Natural killer cell (primary cell): ENCODE measurements at regions not wholly inside any gene's neighbourhood (a gene's known extent, or its start where the extent isn't known, plus 50 kb on each side); places are given as distances from the start of the nearest gene placed in this dataset.
A peak's percentile ranks its signal among the peaks of the same experiment; 100 is the strongest.

Source experiments
- ATAC-seq, 3 donors: fragments of 150-1000 bp in 2 of 3; fragments of 200-7000 bp in 1 of 3; cut with Tn5 transposase; 1 replicate in 1 of 3; 2 replicates in 2 of 3; pipeline ENCODE4 v1.10.0; 2021; ENCODE audit warnings: mild to moderate bottlenecking in 2 of 3, moderate library complexity in 2 of 3
- DNase-seq, 2 donors: peaks; one replicate each; pipeline versions ENCODE4 v3.0.0 to v3.0.0-alpha.2; 2013 to 2021; ENCODE audit warnings: mixed read lengths in 1 of 2
- H3K27ac ChIP-seq: one replicate; pipeline ENCODE4 v1.5.1; 2013; ENCODE audit warnings: mild to moderate bottlenecking, low read length
- H3K27me3 ChIP-seq: one replicate; pipeline ENCODE4 v1.6.1; 2013; ENCODE audit warnings: low read length; ENCODE audit not compliant: control insufficient read depth, insufficient read depth
- H3K36me3 ChIP-seq: one replicate; pipeline ENCODE4 v1.6.1; 2013; ENCODE audit warnings: low read length; ENCODE audit not compliant: control insufficient read depth, insufficient read depth
- H3K4me1 ChIP-seq: one replicate; pipeline ENCODE4 v1.6.1; 2013; ENCODE audit warnings: low read length; ENCODE audit not compliant: control insufficient read depth, insufficient read depth
- H3K4me3 ChIP-seq: one replicate; pipeline ENCODE4 v1.5.1; 2013; ENCODE audit warnings: low read length
- H3K9me3 ChIP-seq: one replicate; pipeline ENCODE4 v1.6.1; 2013; ENCODE audit warnings: low read length; ENCODE audit not compliant: control insufficient read depth, insufficient read depth
- H3K27ac Mint-ChIP-seq, 2 donors: one replicate each; pipeline ENCODE4 v1.8.0; 2022; ENCODE audit warnings: mild to moderate bottlenecking in 2 of 2, mixed read lengths in 2 of 2, moderate library complexity in 1 of 2
- H3K27me3 Mint-ChIP-seq, 2 donors: one replicate each; pipeline ENCODE4 v1.8.0; 2022; ENCODE audit warnings: low read depth in 2 of 2, mixed read lengths in 2 of 2
- H3K36me3 Mint-ChIP-seq: one replicate; pipeline ENCODE4 v1.8.0; 2022; ENCODE audit warnings: mixed read lengths
- H3K4me1 Mint-ChIP-seq, 2 donors: one replicate each; pipeline ENCODE4 v1.8.0; 2022; ENCODE audit warnings: mixed read lengths in 2 of 2
- H3K4me3 Mint-ChIP-seq: one replicate; pipeline ENCODE4 v1.8.0; 2022; ENCODE audit warnings: mild to moderate bottlenecking, moderate library complexity, mixed read lengths
- H3K9me3 Mint-ChIP-seq, 2 donors: one replicate each; pipeline ENCODE4 v1.8.0; 2022; ENCODE audit warnings: mixed read lengths in 2 of 2
- WGBS: methylation state at CpG from one replicate; pipeline ENCODE4 v1.1.7; 2013; ENCODE audit warnings: missing lambda C conversion rate; ENCODE audit not compliant: insufficient coverage; 5-methylcytosine and 5-hydroxymethylcytosine counted together
- intact Hi-C: fragments of 100-400 bp; cut with micrococcal nuclease; formaldehyde crosslinking; loops from one replicate; pipeline ENCODE4 v1.14.2; 2022
- TF ChIP-seq, protein P1 (sequence below): fragments of 200-600 bp; IDR thresholded peaks from one replicate; pipeline ENCODE4 v1.8.0; 2022; ENCODE audit warnings: antibody characterized with exemption

DNA sequence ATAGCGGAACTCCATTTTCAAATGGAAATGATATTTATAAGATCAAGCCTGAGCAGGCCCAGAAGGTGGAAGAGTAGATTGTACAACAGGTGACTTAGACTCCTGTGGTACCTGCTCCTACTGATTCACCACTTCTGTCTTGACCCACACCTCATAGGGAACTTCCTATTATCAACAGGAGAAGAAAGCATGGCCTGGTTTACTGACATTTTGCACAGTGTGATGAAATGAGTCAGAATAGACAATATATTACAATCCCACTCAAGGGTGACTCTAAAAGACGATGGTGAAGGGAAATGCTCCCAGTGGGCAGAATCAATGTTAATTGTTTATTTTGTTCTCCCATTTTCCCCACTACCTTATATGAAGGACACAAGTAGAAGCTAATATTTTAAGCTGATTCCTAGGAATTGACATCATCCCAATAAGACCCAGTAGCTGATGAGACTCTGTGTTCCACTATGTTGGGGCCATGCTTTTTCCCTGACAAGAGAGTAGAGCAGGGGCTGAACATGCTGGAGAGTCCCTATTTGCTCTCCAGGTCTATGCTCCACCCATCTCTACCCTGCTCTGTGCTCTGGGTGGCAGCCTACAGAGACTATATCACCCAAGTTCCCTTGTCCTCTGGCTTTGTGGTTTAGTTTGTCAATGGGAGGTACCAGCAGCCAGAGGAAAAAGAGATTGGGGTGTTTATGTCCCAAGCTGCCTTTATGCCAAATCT lies 163.4 kb upstream of the FSTL4 start:
- Mint-ChIP-seq H3K4me1 (no peaks in the 10 kb centered on the region), H3K36me3 (no peaks in the 10 kb centered on the region), H3K4me3 (no peak overlapping the region)

DNA sequence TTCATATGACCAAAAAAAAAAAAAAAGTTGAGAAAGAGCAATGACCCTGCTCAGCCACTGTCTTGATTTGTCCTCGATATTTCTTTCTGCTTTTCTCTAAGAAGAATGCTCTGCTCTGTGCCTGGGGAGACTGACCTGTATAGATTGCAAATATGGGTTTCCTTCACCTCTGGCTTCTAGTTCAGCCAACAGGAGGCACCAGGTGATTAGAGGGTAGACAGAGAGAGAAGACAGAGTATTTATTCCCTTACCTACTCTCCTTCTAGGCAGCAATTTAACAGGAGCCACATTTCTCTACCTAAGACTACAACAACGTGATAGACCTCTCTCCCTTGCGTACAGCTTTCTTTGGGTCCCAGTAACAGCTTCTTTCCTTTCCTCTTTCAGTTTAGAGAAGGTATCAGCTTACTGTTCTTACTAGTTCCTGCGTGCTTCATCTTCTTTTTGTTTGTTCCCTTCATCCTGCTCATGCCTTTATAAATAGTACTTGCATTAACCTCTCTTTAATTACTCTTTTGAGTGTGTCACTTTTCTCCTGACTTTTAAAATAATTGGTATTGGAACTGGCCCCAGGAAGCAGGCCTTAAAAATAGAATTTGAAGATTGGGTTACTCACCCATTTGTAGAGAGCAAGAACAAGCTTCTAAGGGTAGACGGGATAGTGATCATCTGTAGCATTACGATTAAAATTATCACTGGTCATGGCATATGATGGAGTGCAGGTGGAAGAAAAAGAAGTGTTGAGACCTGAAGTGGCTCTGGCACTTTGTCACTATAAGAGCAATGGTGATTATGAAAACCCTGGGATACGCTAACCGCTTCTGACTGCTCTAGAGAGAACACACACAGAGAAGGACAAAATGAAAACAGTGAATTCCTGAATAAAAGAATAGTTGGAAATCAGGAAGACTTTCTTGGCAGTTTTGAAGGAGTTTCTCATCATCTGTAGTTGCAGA lies 161.2 kb upstream of the FSTL4 start:
- H3K27me3 Mint-ChIP-seq = peaks cover 10 to 31% of the 10 kb centered on the region in 2 donors
- H3K27ac Mint-ChIP-seq = no peak overlapping the region
- Histone ChIP-seq H3K36me3 (no peaks in the 10 kb centered on the region), H3K9me3 (no peaks in the 10 kb centered on the region), H3K27ac (no peak overlapping the region), H3K4me3 (no peak overlapping the region), H3K4me1 (no peaks in the 10 kb centered on the region), H3K27me3 (no peaks in the 10 kb centered on the region)
- ATAC-seq = no peak
- H3K4me3 Mint-ChIP-seq = no peak overlapping the region
- WGBS = 88% methylated on average over 8 of the region's 8 CpGs
- no peaks in the 10 kb centered on the region for H3K4me1 Mint-ChIP-seq
- no peaks in the 10 kb centered on the region for H3K36me3 Mint-ChIP-seq
- intact Hi-C loops = no loop called here
- H3K9me3 Mint-ChIP-seq = peaks cover 0 to 2% of the 10 kb centered on the region in 2 donors
- peak in 1 of 2 donors; percentile 7 for DNase-seq
- TF ChIP-seq, protein P1, sequence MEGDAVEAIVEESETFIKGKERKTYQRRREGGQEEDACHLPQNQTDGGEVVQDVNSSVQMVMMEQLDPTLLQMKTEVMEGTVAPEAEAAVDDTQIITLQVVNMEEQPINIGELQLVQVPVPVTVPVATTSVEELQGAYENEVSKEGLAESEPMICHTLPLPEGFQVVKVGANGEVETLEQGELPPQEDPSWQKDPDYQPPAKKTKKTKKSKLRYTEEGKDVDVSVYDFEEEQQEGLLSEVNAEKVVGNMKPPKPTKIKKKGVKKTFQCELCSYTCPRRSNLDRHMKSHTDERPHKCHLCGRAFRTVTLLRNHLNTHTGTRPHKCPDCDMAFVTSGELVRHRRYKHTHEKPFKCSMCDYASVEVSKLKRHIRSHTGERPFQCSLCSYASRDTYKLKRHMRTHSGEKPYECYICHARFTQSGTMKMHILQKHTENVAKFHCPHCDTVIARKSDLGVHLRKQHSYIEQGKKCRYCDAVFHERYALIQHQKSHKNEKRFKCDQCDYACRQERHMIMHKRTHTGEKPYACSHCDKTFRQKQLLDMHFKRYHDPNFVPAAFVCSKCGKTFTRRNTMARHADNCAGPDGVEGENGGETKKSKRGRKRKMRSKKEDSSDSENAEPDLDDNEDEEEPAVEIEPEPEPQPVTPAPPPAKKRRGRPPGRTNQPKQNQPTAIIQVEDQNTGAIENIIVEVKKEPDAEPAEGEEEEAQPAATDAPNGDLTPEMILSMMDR = no peak

More for the DNA sequence above, 163.4 kb upstream of the FSTL4 start:
- Histone ChIP-seq H3K27ac (no peak overlapping the region), H3K27me3 (no peaks in the 10 kb centered on the region), H3K4me3 (no peak overlapping the region), H3K4me1 (no peaks in the 10 kb centered on the region), H3K9me3 (no peaks in the 10 kb centered on the region), H3K36me3 (no peaks in the 10 kb centered on the region)
- H3K27ac Mint-ChIP-seq = no peak overlapping the region
- ATAC-seq (no peak), DNase-seq (no peak)
- 100% methylated on average over 1 of the region's 2 CpGs for WGBS
- peaks cover 6 to 22% of the 10 kb centered on the region in 2 donors for H3K27me3 Mint-ChIP-seq
- TF ChIP-seq, protein P1 = no peak
- no peaks in the 10 kb centered on the region for H3K9me3 Mint-ChIP-seq
- intact Hi-C loops = no loop called here

DNA sequence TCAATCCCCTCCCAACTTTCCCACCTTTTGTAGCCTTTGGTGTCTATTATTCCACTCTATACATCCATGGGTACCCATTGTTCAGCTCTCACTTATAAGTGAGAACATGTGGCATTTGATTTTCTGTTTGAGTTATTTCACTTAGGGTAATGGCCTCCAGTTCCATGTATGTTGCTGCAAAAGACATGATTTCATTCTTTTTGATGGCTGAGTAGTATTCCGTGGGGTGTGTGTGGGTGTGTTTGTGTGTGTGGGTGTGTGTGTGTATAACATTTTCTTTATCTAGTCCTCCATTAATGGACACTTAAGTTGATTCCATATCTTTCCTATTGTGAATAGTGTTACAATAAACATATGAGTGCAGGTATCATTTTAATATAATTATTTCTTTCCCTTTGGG lies 157.5 kb upstream of the FSTL4 start:
- WGBS = 100% methylated on average over 1 of the region's 1 CpG

More for the DNA sequence above, 157.5 kb upstream of the FSTL4 start:
- no peak overlapping the region for H3K4me3 ChIP-seq
- Mint-ChIP-seq H3K4me1 (no peaks in the 10 kb centered on the region), H3K36me3 (no peaks in the 10 kb centered on the region), H3K4me3 (no peak overlapping the region), H3K27me3 (peaks cover 12 to 63% of the 10 kb centered on the region in 2 donors), H3K27ac (no peak overlapping the region), H3K9me3 (peaks cover 0 to 2% of the 10 kb centered on the region in 2 donors)
- TF ChIP-seq, protein P1 = no peak
- H3K4me1 ChIP-seq = no peaks in the 10 kb centered on the region
- H3K9me3 ChIP-seq = no peaks in the 10 kb centered on the region
- no peak overlapping the region for H3K27ac ChIP-seq
- DNase-seq = no peak
- H3K36me3 ChIP-seq = no peaks in the 10 kb centered on the region
- intact Hi-C loops = no loop called here
- ATAC-seq = no peak
- H3K27me3 ChIP-seq = no peaks in the 10 kb centered on the region
